ENCODE measurements at regions not wholly inside any gene's neighbourhood (a gene's known extent, or its start where the extent isn't known, plus 50 kb on each side); places are given as distances from the start of the nearest gene placed in this dataset.
"Not testable (repeated sequence)": the region's sequence is repeated elsewhere in the genome, so short reads cannot be mapped to it uniquely, and the experiment has no call there.

GRCh38 chr2:183780072-183780471 is 655.8 kb downstream of the NUP35 start:
- Histone ChIP-seq H3K4me3 (ENCODE audit: low read length) (no peak overlapping the region), H3K27ac (ENCODE audit: low read depth in 1 of 2, low read length in 2 of 2) (no peak overlapping the region), H3K4me1 (ENCODE audit: insufficient read depth, low read length) (no peaks in the 10 kb centered on the region), H3K27me3 (ENCODE audit: control insufficient read depth in 1 of 2, insufficient read depth in 2 of 2, low read length in 2 of 2) (no peaks in the 10 kb centered on the region), H3K9me3 (ENCODE audit: control insufficient read depth in 1 of 2, insufficient read depth in 1 of 2, low read length in 2 of 2) (peaks cover 0 to 4% of the 10 kb centered on the region in 2 experiments), H3K36me3 (ENCODE audit: insufficient read depth, low read length) (no peaks in the 10 kb centered on the region)
- Mint-ChIP-seq H3K27me3 (no peaks in the 10 kb centered on the region), H3K36me3 (ENCODE audit: low read depth) (no peaks in the 10 kb centered on the region), H3K9me3 (peaks cover 23% of the 10 kb centered on the region), H3K4me1 (ENCODE audit: low read depth) (no peaks in the 10 kb centered on the region), H3K27ac (no peak overlapping the region), H3K4me3 (no peak overlapping the region)
- TF ChIP-seq, protein P1, sequence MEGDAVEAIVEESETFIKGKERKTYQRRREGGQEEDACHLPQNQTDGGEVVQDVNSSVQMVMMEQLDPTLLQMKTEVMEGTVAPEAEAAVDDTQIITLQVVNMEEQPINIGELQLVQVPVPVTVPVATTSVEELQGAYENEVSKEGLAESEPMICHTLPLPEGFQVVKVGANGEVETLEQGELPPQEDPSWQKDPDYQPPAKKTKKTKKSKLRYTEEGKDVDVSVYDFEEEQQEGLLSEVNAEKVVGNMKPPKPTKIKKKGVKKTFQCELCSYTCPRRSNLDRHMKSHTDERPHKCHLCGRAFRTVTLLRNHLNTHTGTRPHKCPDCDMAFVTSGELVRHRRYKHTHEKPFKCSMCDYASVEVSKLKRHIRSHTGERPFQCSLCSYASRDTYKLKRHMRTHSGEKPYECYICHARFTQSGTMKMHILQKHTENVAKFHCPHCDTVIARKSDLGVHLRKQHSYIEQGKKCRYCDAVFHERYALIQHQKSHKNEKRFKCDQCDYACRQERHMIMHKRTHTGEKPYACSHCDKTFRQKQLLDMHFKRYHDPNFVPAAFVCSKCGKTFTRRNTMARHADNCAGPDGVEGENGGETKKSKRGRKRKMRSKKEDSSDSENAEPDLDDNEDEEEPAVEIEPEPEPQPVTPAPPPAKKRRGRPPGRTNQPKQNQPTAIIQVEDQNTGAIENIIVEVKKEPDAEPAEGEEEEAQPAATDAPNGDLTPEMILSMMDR (IDR thresholded peaks at IDR 0.05): no peak
- intact Hi-C loops (cut with DNase I, micrococcal nuclease): no loop called here
- ChIA-PET CTCF (no interaction called here), POLR2A (no interaction called here)
- DNase-seq (no peak), ATAC-seq (ENCODE audit: poor library complexity) (no peak)

DNA sequence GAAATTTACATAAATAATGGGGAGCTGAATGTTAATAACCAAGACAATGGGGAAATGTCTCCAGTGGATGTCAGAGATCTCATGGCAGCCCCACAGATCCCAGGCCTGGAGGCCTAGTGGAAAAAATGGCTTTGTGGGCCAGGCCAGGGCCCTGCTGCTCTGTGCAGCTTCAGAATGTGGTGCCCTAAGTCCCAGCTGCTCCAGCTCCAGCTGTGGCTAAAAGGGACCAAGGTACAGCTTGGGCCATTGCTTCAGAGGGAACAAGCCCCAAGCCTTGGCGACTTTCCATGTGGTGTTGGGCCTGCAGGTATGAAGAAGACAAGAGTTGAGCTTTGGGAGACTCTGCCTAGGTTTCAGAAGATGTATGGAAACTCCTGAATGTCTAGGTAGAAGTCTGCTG is 658.2 kb downstream of the NUP35 start:
- ChIA-PET POLR2A (no interaction called here), CTCF (no interaction called here)
- ATAC-seq (ENCODE audit: poor library complexity) (no peak), DNase-seq (no peak)
- no peaks in the 10 kb centered on the region for H3K27me3 ChIP-seq (ENCODE audit: control insufficient read depth in 1 of 2, insufficient read depth in 2 of 2, low read length in 2 of 2)
- TF ChIP-seq, protein P1 (IDR thresholded peaks at IDR 0.05): no peak
- H3K9me3 ChIP-seq (ENCODE audit: control insufficient read depth in 1 of 2, insufficient read depth in 1 of 2, low read length in 2 of 2): peaks cover 0 to 4% of the 10 kb centered on the region in 2 experiments
- Mint-ChIP-seq H3K27me3 (no peaks in the 10 kb centered on the region), H3K27ac (no peak overlapping the region), H3K9me3 (peaks cover 12% of the 10 kb centered on the region), H3K4me3 (no peak overlapping the region), H3K4me1 (ENCODE audit: low read depth) (no peaks in the 10 kb centered on the region), H3K36me3 (ENCODE audit: low read depth) (no peaks in the 10 kb centered on the region)
- intact Hi-C loops (cut with DNase I, micrococcal nuclease): no loop called here
- no peaks in the 10 kb centered on the region for H3K4me1 ChIP-seq (ENCODE audit: insufficient read depth, low read length)
- H3K4me3 ChIP-seq (ENCODE audit: low read length): no peak overlapping the region
- no peak overlapping the region for H3K27ac ChIP-seq (ENCODE audit: low read depth in 1 of 2, low read length in 2 of 2)
- H3K36me3 ChIP-seq (ENCODE audit: insufficient read depth, low read length): no peaks in the 10 kb centered on the region

- H3K9me3 Mint-ChIP-seq; H3K4me3 Mint-ChIP-seq; CTCF ChIA-PET; H3K27me3 ChIP-seq (ENCODE audit: control insufficient read depth in 1 of 2, insufficient read depth in 2 of 2, low read length in 2 of 2); H3K4me1 Mint-ChIP-seq (ENCODE audit: low read depth); H3K36me3 ChIP-seq (ENCODE audit: insufficient read depth, low read length); H3K4me1 ChIP-seq (ENCODE audit: insufficient read depth, low read length); H3K27me3 Mint-ChIP-seq; H3K27ac Mint-ChIP-seq; H3K27ac ChIP-seq (ENCODE audit: low read depth in 1 of 2, low read length in 2 of 2); H3K4me3 ChIP-seq (ENCODE audit: low read length); POLR2A ChIA-PET; H3K36me3 Mint-ChIP-seq (ENCODE audit: low read depth); intact Hi-C loops (cut with DNase I, micrococcal nuclease); ATAC-seq (ENCODE audit: poor library complexity); DNase-seq: not testable (repeated sequence)
- H3K9me3 ChIP-seq (ENCODE audit: control insufficient read depth in 1 of 2, insufficient read depth in 1 of 2, low read length in 2 of 2): peaks cover 0 to 23% of the 10 kb centered on the region in 2 experiments
These were observed 664.6 kb downstream of the NUP35 start for GRCh38 chr2:183788796-183789195.

GRCh38 chr2:183792165-183792924 is 668.1 kb downstream of the NUP35 start:
- H3K36me3 Mint-ChIP-seq (ENCODE audit: low read depth); H3K27me3 ChIP-seq (ENCODE audit: control insufficient read depth in 1 of 2, insufficient read depth in 2 of 2, low read length in 2 of 2); intact Hi-C loops (cut with DNase I, micrococcal nuclease); H3K4me1 ChIP-seq (ENCODE audit: insufficient read depth, low read length); H3K27me3 Mint-ChIP-seq; H3K27ac ChIP-seq (ENCODE audit: low read depth in 1 of 2, low read length in 2 of 2); H3K4me1 Mint-ChIP-seq (ENCODE audit: low read depth); POLR2A ChIA-PET; ATAC-seq (ENCODE audit: poor library complexity); H3K4me3 Mint-ChIP-seq; H3K27ac Mint-ChIP-seq; CTCF ChIA-PET; H3K36me3 ChIP-seq (ENCODE audit: insufficient read depth, low read length); DNase-seq; H3K4me3 ChIP-seq (ENCODE audit: low read length): not testable (repeated sequence)
- peaks cover 13% of the 10 kb centered on the region for H3K9me3 Mint-ChIP-seq
- H3K9me3 ChIP-seq (ENCODE audit: control insufficient read depth in 1 of 2, insufficient read depth in 1 of 2, low read length in 2 of 2): peaks cover 0 to 23% of the 10 kb centered on the region in 2 experiments
